Stimulated activated CD8-positive, alpha-beta memory T cell treated with anti-CD3 and anti-CD28 coated beads, Interleukin-7, amount 100 ng/mL, for 4 hours (primary cell): ENCODE measurements at regions not wholly inside any gene's neighbourhood (a gene's known extent, or its start where the extent isn't known, plus 50 kb on each side); places are given as distances from the start of the nearest gene placed in this dataset.

Source experiments
- DNase-seq, 2 donors: peaks; one replicate each; pipeline ENCODE4 v3.0.0-alpha.2; 2020; ENCODE audit warnings: low read depth in 2 of 2

DNA sequence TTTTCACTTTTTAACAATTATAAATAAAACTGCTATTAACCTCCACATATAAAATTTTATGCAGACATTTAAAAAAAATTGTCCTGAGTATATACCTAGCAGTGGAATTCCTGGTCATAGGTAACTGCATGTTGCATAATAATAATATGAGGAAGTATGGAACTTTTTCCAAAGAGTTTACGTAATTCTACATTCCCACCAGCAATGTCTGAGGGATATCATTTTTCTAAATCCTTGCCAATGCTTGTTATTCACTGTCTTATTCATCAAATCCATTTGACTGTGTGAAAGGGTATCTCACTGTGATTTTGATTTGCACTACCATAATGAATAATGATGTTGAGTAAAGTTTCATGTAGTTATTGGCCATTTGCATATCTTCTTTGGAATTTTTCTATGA is 393.8 kb downstream of the LRFN5 start:
- DNase-seq: no peak

DNA sequence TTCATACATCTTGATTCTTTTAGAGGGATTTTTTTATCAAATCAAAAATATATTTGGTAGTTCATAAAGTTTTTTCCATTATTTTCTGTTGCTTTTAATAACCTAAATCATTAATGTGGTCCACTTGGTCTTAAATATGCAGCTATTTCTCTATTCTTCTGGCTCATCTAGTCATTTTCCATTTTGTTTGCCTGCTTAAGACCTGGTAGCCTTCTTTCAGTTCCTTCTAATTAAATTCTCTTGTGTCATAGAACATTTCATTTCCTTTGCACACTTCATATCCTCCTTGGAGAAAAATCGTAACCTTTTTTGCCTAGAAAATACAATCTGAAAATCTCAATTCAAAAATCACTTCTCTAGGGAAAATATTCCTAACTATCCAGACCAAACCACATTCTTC is 387.0 kb downstream of the LRFN5 start:
- no peak for DNase-seq

DNA sequence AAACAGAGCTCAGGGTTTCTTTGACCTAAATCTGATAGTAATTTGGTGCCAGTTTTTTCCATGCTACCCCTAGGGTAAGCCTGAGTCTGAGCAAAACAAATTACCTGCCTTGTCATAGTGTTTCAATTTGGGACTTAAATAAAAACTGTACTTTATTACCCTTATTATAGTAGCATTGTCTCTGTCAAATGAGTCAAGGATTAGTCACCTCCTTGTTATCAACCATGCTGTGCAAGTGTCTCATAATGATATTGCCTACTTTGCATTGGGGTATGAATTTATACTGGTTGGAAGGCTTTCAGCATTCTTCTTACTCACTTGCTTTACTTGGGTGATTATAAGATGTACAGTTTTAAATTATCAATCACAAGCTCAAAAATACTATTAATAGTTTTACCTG is 380.0 kb downstream of the LRFN5 start:
- DNase-seq: no peak

DNA sequence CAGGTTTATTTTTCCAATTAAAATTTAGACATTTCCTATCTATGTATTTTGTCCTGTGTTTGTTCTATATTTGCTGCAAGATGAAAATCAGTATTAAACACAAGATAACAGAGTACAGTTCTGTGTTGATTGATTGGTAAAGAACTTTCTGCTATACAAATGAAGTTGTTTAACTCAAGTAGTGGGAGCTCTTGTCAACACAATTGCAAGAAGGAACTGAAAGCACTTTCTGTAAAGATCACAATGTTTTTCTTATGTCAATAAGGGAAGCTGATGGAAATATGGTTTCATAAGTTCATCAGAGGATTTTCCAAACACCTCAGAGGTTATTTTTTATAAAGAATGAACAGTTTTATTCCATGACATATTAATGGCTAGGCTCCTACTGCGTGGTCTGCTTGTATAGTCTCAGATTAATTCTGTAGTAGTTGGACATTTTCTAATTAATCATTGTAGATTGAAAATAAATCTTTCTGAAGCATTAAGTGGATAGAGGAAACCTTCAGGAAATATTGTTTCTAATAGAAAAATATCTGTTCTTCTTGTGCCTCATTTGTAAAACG is 379.5 kb downstream of the LRFN5 start:
- no peak for DNase-seq

DNA sequence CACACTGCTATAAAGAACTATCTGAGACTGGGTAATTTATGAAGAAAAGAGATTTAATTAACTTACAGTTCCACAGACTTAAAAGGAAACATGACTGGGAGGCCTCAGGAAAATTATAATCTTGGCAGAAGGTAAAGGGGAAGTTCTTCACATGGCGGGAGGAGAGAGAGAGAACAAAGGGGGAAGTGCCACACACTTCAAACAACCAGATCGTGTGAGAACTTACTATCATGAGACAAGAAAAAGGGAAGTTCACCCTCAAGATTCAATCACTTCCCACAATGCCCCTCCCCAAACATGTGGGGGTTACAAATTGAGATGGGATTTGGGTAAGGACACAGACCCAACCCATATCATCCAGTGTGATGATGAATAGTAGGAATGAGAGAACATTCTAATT is 366.5 kb downstream of the LRFN5 start:
- DNase-seq: no peak

DNA sequence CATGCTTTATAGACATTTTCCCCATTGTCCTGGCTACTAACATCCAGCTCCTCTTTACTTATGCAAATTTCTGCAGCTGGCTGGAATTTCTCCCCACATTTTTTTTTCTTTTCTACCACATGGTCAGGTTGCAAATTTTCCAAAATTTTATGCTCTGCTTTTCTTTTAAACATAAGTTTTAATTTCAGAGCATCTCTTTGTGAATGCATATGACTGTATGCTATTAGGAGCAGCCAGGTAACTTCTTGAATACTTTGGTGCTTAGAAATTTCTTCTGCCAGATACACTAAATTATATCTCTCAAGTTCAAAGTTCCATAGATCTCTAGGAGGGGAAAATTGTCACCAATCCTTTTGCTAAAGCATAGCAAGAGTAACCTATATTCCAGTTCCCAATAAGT is 365.9 kb downstream of the LRFN5 start:
- DNase-seq: no peak

DNA sequence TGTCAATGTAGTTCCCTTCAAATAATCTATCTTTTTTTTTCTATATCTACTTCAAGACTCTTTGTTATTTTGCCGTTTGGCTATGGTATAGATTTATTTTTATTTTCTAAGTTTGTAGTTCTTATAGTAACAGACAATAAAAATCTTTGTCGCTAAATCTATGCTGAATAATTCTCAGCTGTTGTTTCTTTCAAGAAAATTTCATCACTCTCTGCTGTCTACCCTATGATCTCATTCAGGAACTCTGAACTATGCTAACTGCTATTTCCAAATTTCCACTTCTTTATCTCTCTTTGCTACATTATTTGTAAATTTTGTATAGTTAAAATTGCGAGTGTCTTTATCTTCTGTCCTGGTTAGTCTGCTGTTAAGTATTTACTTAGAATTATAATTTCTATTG is 353.6 kb downstream of the LRFN5 start:
- DNase-seq: no peak

DNA sequence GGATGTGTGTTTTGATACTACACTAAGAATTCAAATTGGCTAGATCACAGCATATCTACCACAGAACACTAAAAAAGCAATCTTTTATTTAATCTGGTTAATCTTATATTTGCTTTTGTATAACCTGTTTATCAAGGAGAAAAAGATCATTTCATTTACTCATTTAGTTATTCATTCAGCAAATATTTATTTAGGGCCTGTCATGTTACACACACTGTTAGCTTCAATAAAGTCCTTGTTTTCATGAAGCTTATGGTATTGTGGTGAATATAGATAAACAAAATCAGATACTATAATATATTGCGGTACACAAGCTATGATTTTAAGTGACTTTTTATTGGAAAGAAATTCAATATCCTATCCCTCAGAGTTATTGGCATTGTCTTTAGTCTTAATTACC is 350.8 kb downstream of the LRFN5 start:
- no peak for DNase-seq
